Pancreas (tissue), 10 donors: ENCODE measurements at regions not wholly inside any gene's neighbourhood (a gene's known extent, or its start where the extent isn't known, plus 50 kb on each side); places are given as distances from the start of the nearest gene placed in this dataset.
A peak's percentile ranks its signal among the peaks of the same experiment; 100 is the strongest.

Source experiments
- ATAC-seq, 4 donors: fragments of 200-7000 bp; cut with Tn5 transposase; one replicate each; pipeline versions ENCODE4 v1.8.0 to v1.9.1; 2020; ENCODE audit warnings: mild to moderate bottlenecking in 4 of 4, moderate library complexity in 4 of 4
- DNase-seq, 6 donors: peaks; one replicate each; pipeline ENCODE4 v3.0.0-alpha.2; 2020
- FAIRE-seq: peaks from 2 replicates; lab custom pipeline; 2012; peaks lifted over from hg19 to GRCh38; lab: Jason Lieb, UNC
- H3K27ac ChIP-seq, 4 donors: fragments of 200-600 bp; sonication (generic); 1 replicate in 3 of 4; 2 replicates in 1 of 4; pipeline versions ENCODE4 v1.5.0 to v1.8.0; 2020
- H3K27me3 ChIP-seq, 4 donors: fragments of 200-600 bp; one replicate each; pipeline ENCODE4 v1.8.0; 2021
- H3K36me3 ChIP-seq, 3 donors: fragments of 200-600 bp; sonication (generic) in 1 of 3; one replicate each; pipeline versions ENCODE4 v1.5.0 to v1.8.0; 2020 to 2021
- H3K4me1 ChIP-seq, 3 donors: fragments of 200-600 bp; one replicate each; pipeline ENCODE4 v1.8.0; 2021
- H3K4me3 ChIP-seq, 4 donors: fragments of 200-600 bp; sonication (generic) in 2 of 4; one replicate each; pipeline versions ENCODE4 v1.5.0 to v1.8.0; 2020 to 2021
- H3K9me3 ChIP-seq, 4 donors: fragments of 200-600 bp; one replicate each; pipeline ENCODE4 v1.8.0; 2021
- CTCF ChIP-seq, 4 donors: fragments of 200-600 bp; sonication (generic) in 3 of 4; IDR thresholded peaks; one replicate each; pipeline versions ENCODE4 v1.5.0 to v1.8.0; 2021; ENCODE audit warnings: antibody characterized with exemption in 4 of 4
- WGBS, 2 donors: extraction: QIAGEN DNeasy Blood & Tissue Kit; methylation state at CpG; one replicate each; pipeline ENCODE4 v1.1.7; 2013; 5-methylcytosine and 5-hydroxymethylcytosine counted together
- intact Hi-C, 3 donors: fragments of 100-400 bp; cut with DNase I; formaldehyde crosslinking; loops; one replicate each; pipeline versions ENCODE4 v1.11.1 to v1.14.2; 2022
- donor health status: healthy with polysubstance abuse.
- donor health status: DM: no; HTN: no; CAD: no; lungs with moderate emphysema.
- donor health status: DM: no; HTN: no; CAD: no.
- donor health status: control.
- donor health status: control.
- donor health status: Bipolar disorder and iron deficiency.
- donor health status: DM: yes; HTN: yes; CAD: no.
- donor health status: DM: no; HTN: no; CAD: no.
- donor health status: DM: no; HTN: no; CAD: no.
- donor health status: DM: yes; HTN: yes; CAD: no.

- H3K4me3 ChIP-seq = peak overlapping the region in 2 of 4 donors; percentile 22 to 30
- peaks cover 0 to 5% (median 2%) of the 10 kb centered on the region in 4 donors for H3K27me3 ChIP-seq
- no peak for FAIRE-seq
- WGBS, 2 donors = 6 to 9% methylated on average over 55 to 69 of the region's 69 CpGs
- H3K9me3 ChIP-seq = no peaks in the 10 kb centered on the region
- TF ChIP-seq CTCF (IDR thresholded peaks at IDR 0.05) = no peak
- H3K27ac ChIP-seq = no peak overlapping the region
- ATAC-seq = peak in 3 of 4 donors; percentile 45 to 67 (median 57)
- no peaks in the 10 kb centered on the region for H3K36me3 ChIP-seq
- intact Hi-C loops = no loop called here
- DNase-seq = peak in 2 of 6 donors; percentile 33 to 57
- H3K4me1 ChIP-seq = no peaks in the 10 kb centered on the region
Measured at GRCh38 chr1:88462488-88463261, 221.4 kb upstream of the PKN2 start.

GRCh38 chr1:88463401-88463985 lies 220.6 kb upstream of the PKN2 start:
- no peaks in the 10 kb centered on the region for H3K9me3 ChIP-seq
- no peaks in the 10 kb centered on the region for H3K36me3 ChIP-seq
- intact Hi-C loops = no loop called here
- H3K4me3 ChIP-seq = no peak overlapping the region
- ATAC-seq = no peak
- no peak overlapping the region for H3K27ac ChIP-seq
- TF ChIP-seq CTCF (IDR thresholded peaks at IDR 0.05) = no peak
- no peak for FAIRE-seq
- no peaks in the 10 kb centered on the region for H3K4me1 ChIP-seq
- WGBS, 2 donors = 73 to 79% methylated on average over 7 of the region's 7 CpGs
- no peak for DNase-seq
- peaks cover 0 to 5% (median 2%) of the 10 kb centered on the region in 4 donors for H3K27me3 ChIP-seq

GRCh38 chr1:88466011-88466410 lies 218.1 kb upstream of the PKN2 start:
- intact Hi-C loops = no loop called here
- WGBS, 2 donors = 80 to 82% methylated on average over 4 of the region's 4 CpGs
- Histone ChIP-seq H3K27me3 (peaks cover 0 to 5% (median 2%) of the 10 kb centered on the region in 4 donors), H3K27ac (no peak overlapping the region), H3K9me3 (no peaks in the 10 kb centered on the region), H3K36me3 (no peaks in the 10 kb centered on the region), H3K4me3 (no peak overlapping the region), H3K4me1 (no peaks in the 10 kb centered on the region)
- no peak for ATAC-seq
- TF ChIP-seq CTCF (IDR thresholded peaks at IDR 0.05) = no peak
- FAIRE-seq = no peak
- no peak for DNase-seq

- no peak for TF ChIP-seq CTCF (IDR thresholded peaks at IDR 0.05)
- Histone ChIP-seq H3K27ac (no peak overlapping the region), H3K4me3 (no peak overlapping the region), H3K27me3 (peaks cover 0 to 5% (median 0%) of the 10 kb centered on the region in 4 donors), H3K9me3 (no peaks in the 10 kb centered on the region), H3K36me3 (no peaks in the 10 kb centered on the region), H3K4me1 (no peaks in the 10 kb centered on the region)
- WGBS, 2 donors = 94% methylated on average over 44 to 55 of the region's 55 CpGs
- intact Hi-C loops = no loop called here
- no peak for ATAC-seq
- DNase-seq = peak in 3 of 6 donors; percentile 20 to 51 (median 47)
- no peak for FAIRE-seq
Measured at GRCh38 chr1:88466899-88467580, 217.0 kb upstream of the PKN2 start.
